ENCODE measurements at regions not wholly inside any gene's neighbourhood (a gene's known extent, or its start where the extent isn't known, plus 50 kb on each side); places are given as distances from the start of the nearest gene placed in this dataset.
A peak's percentile ranks its signal among the peaks of the same experiment; 100 is the strongest.

GRCh38 chr14:25134184-25134583, 84.2 kb upstream of the STXBP6 start:
- Histone ChIP-seq H3K79me2 (ENCODE audit: insufficient read depth) (no peaks in the 10 kb centered on the region), H3K4me1 (ENCODE audit: control insufficient read depth in 1 of 2, insufficient read depth in 2 of 2, low read depth in 1 of 2, low read length in 1 of 2) (no peaks in the 10 kb centered on the region), H3K4me3 (ENCODE audit: low read depth in 2 of 2, low read length in 1 of 2) (no peak overlapping the region), H4K20me1 (ENCODE audit: insufficient read depth) (no peaks in the 10 kb centered on the region), H2AFZ (ENCODE audit: low read depth) (no peak overlapping the region), H3K9ac (no peak overlapping the region), H3K4me2 (no peak overlapping the region), H3F3A (replicated peaks; ENCODE audit: insufficient read depth) (no peaks in the 10 kb centered on the region), H3K27me3 (ENCODE audit: insufficient read depth) (peaks cover 20% of the 10 kb centered on the region; the same call in 1 of the 2 replicates), H3K36me3 (replicated peaks in 1 of 2; ENCODE audit: control insufficient read depth in 1 of 2, insufficient read depth in 2 of 2, low read length in 1 of 2) (no peaks in the 10 kb centered on the region), H3K9me2 (no peaks in the 10 kb centered on the region), H3K27ac (ENCODE audit: low read depth in 2 of 2, low read length in 1 of 2) (no peak overlapping the region), H3K9me3 (no peaks in the 10 kb centered on the region)
- WGBS (ENCODE audit: low lambda C conversion rate): 6% methylated on average over 5 of the region's 5 CpGs
- POLR2A ChIA-PET: no interaction called here
- CTCF ChIA-PET: interaction anchor here (1.5 to 3.2 kb wide), 7 partner anchors 8 to 424 kb away, joined by 3 to 26 read pairs (median 11); no protein-coding TSS in a partner anchor
- TF ChIP-seq REST (IDR thresholded peaks at IDR 0.05; ENCODE audit: low read depth, low read length): no peak
- no peak for TF ChIP-seq YY1 (IDR thresholded peaks at IDR 0.05; ENCODE audit: low read depth)
- no peak for DNase-seq

- Histone ChIP-seq H4K20me1 (ENCODE audit: insufficient read depth) (no peaks in the 10 kb centered on the region), H3K27me3 (ENCODE audit: insufficient read depth) (peaks cover 20% of the 10 kb centered on the region; the same call in 1 of the 2 replicates), H3K27ac (ENCODE audit: low read depth in 2 of 2, low read length in 1 of 2) (no peak overlapping the region), H3K9me2 (no peaks in the 10 kb centered on the region), H3K4me3 (ENCODE audit: low read depth in 2 of 2, low read length in 1 of 2) (peak overlapping the region in 1 of 2 experiments; percentile 18; a peak in 1 of 4 replicates), H3K4me2 (no peak overlapping the region), H3K9ac (no peak overlapping the region), H3K79me2 (ENCODE audit: insufficient read depth) (no peaks in the 10 kb centered on the region), H3F3A (replicated peaks; ENCODE audit: insufficient read depth) (no peaks in the 10 kb centered on the region), H3K36me3 (replicated peaks in 1 of 2; ENCODE audit: control insufficient read depth in 1 of 2, insufficient read depth in 2 of 2, low read length in 1 of 2) (no peaks in the 10 kb centered on the region), H2AFZ (ENCODE audit: low read depth) (no peak overlapping the region), H3K9me3 (no peaks in the 10 kb centered on the region), H3K4me1 (ENCODE audit: control insufficient read depth in 1 of 2, insufficient read depth in 2 of 2, low read depth in 1 of 2, low read length in 1 of 2) (no peaks in the 10 kb centered on the region)
- peak; percentile 61 for DNase-seq
- ChIA-PET POLR2A (no interaction called here), CTCF (interaction anchor here (0.6 to 3.2 kb wide), 21 partner anchors 10 to 561 kb away, joined by 3 to 26 read pairs (median 6); no protein-coding TSS in a partner anchor)
- 4% methylated on average over 19 of the region's 20 CpGs for WGBS (ENCODE audit: low lambda C conversion rate)
- TF ChIP-seq RAD21 (IDR thresholded peaks at IDR 0.05; ENCODE audit: low read length): peak; percentile 55
- TF ChIP-seq, protein P1, sequence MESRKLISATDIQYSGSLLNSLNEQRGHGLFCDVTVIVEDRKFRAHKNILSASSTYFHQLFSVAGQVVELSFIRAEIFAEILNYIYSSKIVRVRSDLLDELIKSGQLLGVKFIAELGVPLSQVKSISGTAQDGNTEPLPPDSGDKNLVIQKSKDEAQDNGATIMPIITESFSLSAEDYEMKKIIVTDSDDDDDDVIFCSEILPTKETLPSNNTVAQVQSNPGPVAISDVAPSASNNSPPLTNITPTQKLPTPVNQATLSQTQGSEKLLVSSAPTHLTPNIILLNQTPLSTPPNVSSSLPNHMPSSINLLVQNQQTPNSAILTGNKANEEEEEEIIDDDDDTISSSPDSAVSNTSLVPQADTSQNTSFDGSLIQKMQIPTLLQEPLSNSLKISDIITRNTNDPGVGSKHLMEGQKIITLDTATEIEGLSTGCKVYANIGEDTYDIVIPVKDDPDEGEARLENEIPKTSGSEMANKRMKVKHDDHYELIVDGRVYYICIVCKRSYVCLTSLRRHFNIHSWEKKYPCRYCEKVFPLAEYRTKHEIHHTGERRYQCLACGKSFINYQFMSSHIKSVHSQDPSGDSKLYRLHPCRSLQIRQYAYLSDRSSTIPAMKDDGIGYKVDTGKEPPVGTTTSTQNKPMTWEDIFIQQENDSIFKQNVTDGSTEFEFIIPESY (IDR thresholded peaks at IDR 0.05; ENCODE audit: borderline replicate concordance, low read depth): no peak
- TF ChIP-seq SMC3 (IDR thresholded peaks at IDR 0.05; ENCODE audit: low read depth, low read length): peak; percentile 71
- TF ChIP-seq CTCF (IDR thresholded peaks at IDR 0.05): peak; percentile 78
- 0 out of 2 replicates have a peak, but pooled peaks have one; percentile 5 for TF ChIP-seq NRF1 (IDR thresholded peaks at IDR 0.05; ENCODE audit: low read depth, low read length)
Measured at GRCh38 chr14:25132732-25133422, 82.9 kb upstream of the STXBP6 start.

Data from SK-N-SH (cell line).